K562 (cell line): ENCODE measurements at regions not wholly inside any gene's neighbourhood (a gene's known extent, or its start where the extent isn't known, plus 50 kb on each side); places are given as distances from the start of the nearest gene placed in this dataset.
A peak's percentile ranks its signal among the peaks of the same experiment; 100 is the strongest.

Experiments
- C11orf30 ChIP-seq: fragments of 450-650 bp; IDR thresholded peaks from 2 replicates; pipeline ENCODE4 v1.6.1; 2016; ENCODE audit warnings: low read depth, mild to moderate bottlenecking
- CEBPB ChIP-seq: fragments of 450-650 bp; IDR thresholded peaks from 2 replicates; pipeline ENCODE4 v1.6.1; 2016; ENCODE audit warnings: missing genetic modification characterization, missing compliant biosample characterization
- CEBPG ChIP-seq, 3 experiments: fragments of 200-800 bp in 1 of 3; sonication (Bioruptor generic) in 1 of 3; sonication (generic) in 1 of 3; formaldehyde crosslinking in 1 of 3; IDR thresholded peaks in 2 of 3; conservative IDR thresholded peaks in 1 of 3; 2 replicates each; pipeline versions ENCODE4 v1.6.1 to v1.8.0; 2016 to 2022; ENCODE audit warnings: missing compliant biosample characterization in 2 of 3, missing genetic modification characterization in 2 of 3, mild to moderate bottlenecking in 1 of 3, missing genetic modification reagents in 1 of 3
- ESRRA ChIP-seq: fragments of 450-650 bp; IDR thresholded peaks from 2 replicates; pipeline ENCODE4 v1.6.1; 2014; ENCODE audit warnings: low read depth, mild to moderate bottlenecking, moderate library complexity, borderline replicate concordance
- FOSL1 ChIP-seq: fragments of 200-800 bp; sonication (Bioruptor generic); conservative IDR thresholded peaks from 2 replicates; pipeline ENCODE4 v1.6.1; 2016; ENCODE audit warnings: missing genetic modification characterization, missing compliant biosample characterization
- JUND ChIP-seq, 2 experiments: IDR thresholded peaks; 2 replicates in 1 of 2; 3 replicates in 1 of 2; pipeline ENCODE4 v1.6.1; 2011; ENCODE audit warnings: borderline replicate concordance in 2 of 2, low read depth in 2 of 2, low read length in 2 of 2, improper control_type of control experiment in 1 of 2, missing biosample characterization in 1 of 2, missing genetic modification characterization in 1 of 2, missing genetic modification reagents in 1 of 2
- KLF16 ChIP-seq: IDR thresholded peaks from 2 replicates; pipeline ENCODE4 v1.6.1; 2016; ENCODE audit warnings: antibody characterized with exemption
- MAFF ChIP-seq: IDR thresholded peaks from 2 replicates; pipeline ENCODE4 v1.6.1; 2012; ENCODE audit warnings: low read length, improper control_type of control experiment
- NFE2 ChIP-seq: IDR thresholded peaks from 2 replicates; pipeline ENCODE4 v1.6.1; 2014; ENCODE audit warnings: antibody characterized with exemption, low read depth
- PBX2 ChIP-seq, 2 experiments: IDR thresholded peaks in 1 of 2; conservative IDR thresholded peaks in 1 of 2; 2 replicates each; pipeline ENCODE4 v1.6.1; 2016; ENCODE audit warnings: low read depth in 2 of 2, mild to moderate bottlenecking in 1 of 2, missing compliant biosample characterization in 1 of 2, missing genetic modification characterization in 1 of 2, moderate library complexity in 1 of 2
- PKNOX1 ChIP-seq: fragments of 450-650 bp; IDR thresholded peaks from 2 replicates; pipeline ENCODE4 v1.6.1; 2016
- RNF219 ChIP-seq: fragments of 250-450 bp; sonication (Bioruptor Pico); IDR thresholded peaks from 2 replicates; pipeline ENCODE4 v1.5.0; 2022; ENCODE audit warnings: mild to moderate bottlenecking
- SMC3 ChIP-seq: conservative IDR thresholded peaks from 2 replicates; pipeline ENCODE4 v1.6.1; 2011; ENCODE audit warnings: low read depth, low read length, improper control_type of control experiment; ENCODE audit not compliant: insufficient read depth
- SREBF2 ChIP-seq: sonication (generic); formaldehyde crosslinking; IDR thresholded peaks from 2 replicates; pipeline ENCODE4 v1.4.0; 2020; ENCODE audit warnings: mild to moderate bottlenecking, missing genetic modification reagents
- TAF7 ChIP-seq: fragments of 450-650 bp; IDR thresholded peaks from 2 replicates; pipeline ENCODE4 v1.6.1; 2016; ENCODE audit warnings: missing genetic modification characterization, missing compliant biosample characterization
- ZNF316 ChIP-seq: fragments of 450-650 bp; IDR thresholded peaks from 2 replicates; pipeline ENCODE4 v1.6.1; 2016
- ZNF512 ChIP-seq: IDR thresholded peaks from 2 replicates; pipeline ENCODE4 v1.6.1; 2016; ENCODE audit warnings: missing genetic modification characterization, missing compliant biosample characterization
- ZNF551 ChIP-seq: fragments of 250-450 bp; sonication (Bioruptor Pico); IDR thresholded peaks from 2 replicates; pipeline ENCODE4 v1.5.0; 2021; ENCODE audit warnings: mild to moderate bottlenecking, moderate library complexity

- TF ChIP-seq MAFF (peak; percentile 89), RNF219 (CRISPR knock-in tag) (0 out of 2 replicates have a peak, but pooled peaks have one; percentile 25), SREBF2 (CRISPR knock-in tag) (no peak), FOSL1 (tag) (no peak), ESRRA (no peak), ZNF551 (CRISPR knock-in tag) (no peak), ZNF316 (peak; percentile 99), ZNF512 (no peak), C11orf30 (peak; percentile 98), JUND (IDR thresholded peaks at IDR 0.05; ENCODE audit: borderline replicate concordance, low read depth, low read length) (0 out of 2 replicates have a peak, but pooled peaks have one; percentile 32), JUND (tag; IDR thresholded peaks at IDR 0.05; ENCODE audit: borderline replicate concordance, low read depth, low read length) (no peak), PBX2 (CRISPR knock-in tag; IDR thresholded peaks at IDR 0.05; ENCODE audit: low read depth) (no peak), PBX2 (tag; conservative IDR thresholded peaks at IDR 0.05; ENCODE audit: low read depth) (peak; percentile 39; the same call in 1 of the 2 replicates), PKNOX1 (peak; percentile 21; the same call in 1 of the 2 replicates), NFE2 (peak; percentile 31), KLF16 (peak; percentile 69), CEBPB (peak; percentile 48), SMC3 (0 out of 2 replicates have a peak, but pooled peaks have one; percentile 45), CEBPG (CRISPR knock-in tag; IDR thresholded peaks at IDR 0.05) (no peak), CEBPG (tag; conservative IDR thresholded peaks at IDR 0.05 in 1 of 2, IDR thresholded peaks at IDR 0.05 in 1 of 2) (peak in 1 of 2 experiments; percentile 61; a peak in 2 of 4 replicates), TAF7 (tag) (no peak)
These were observed 171.9 kb upstream of the GATA6 start (continued) for GRCh38 chr18:21997207-21998143.
